Neuron (in vitro differentiated cells): ENCODE measurements at regions not wholly inside any gene's neighbourhood (a gene's known extent, or its start where the extent isn't known, plus 50 kb on each side); places are given as distances from the start of the nearest gene placed in this dataset.

Source experiments
- H2AFZ ChIP-seq: one replicate; pipeline ENCODE4 v1.6.1; 2013; ENCODE audit warnings: low read depth, mild to moderate bottlenecking, inconsistent platforms, low read length, moderate library complexity
- H3K27me3 ChIP-seq: one replicate; pipeline ENCODE4 v1.6.1; 2013; ENCODE audit warnings: low read length; ENCODE audit not compliant: insufficient read depth
- H3K36me3 ChIP-seq: one replicate; pipeline ENCODE4 v1.6.1; 2013; ENCODE audit warnings: low read length; ENCODE audit not compliant: insufficient read depth
- H3K4me1 ChIP-seq: one replicate; pipeline ENCODE4 v1.6.1; 2013; ENCODE audit warnings: low read length; ENCODE audit not compliant: insufficient read depth
- H3K4me3 ChIP-seq: 2 replicates; pipeline ENCODE4 v1.5.1; 2013; ENCODE audit warnings: mild to moderate bottlenecking, low read length, moderate library complexity
- H3K9me3 ChIP-seq: one replicate; pipeline ENCODE4 v1.6.1; 2013; ENCODE audit warnings: low read length

DNA sequence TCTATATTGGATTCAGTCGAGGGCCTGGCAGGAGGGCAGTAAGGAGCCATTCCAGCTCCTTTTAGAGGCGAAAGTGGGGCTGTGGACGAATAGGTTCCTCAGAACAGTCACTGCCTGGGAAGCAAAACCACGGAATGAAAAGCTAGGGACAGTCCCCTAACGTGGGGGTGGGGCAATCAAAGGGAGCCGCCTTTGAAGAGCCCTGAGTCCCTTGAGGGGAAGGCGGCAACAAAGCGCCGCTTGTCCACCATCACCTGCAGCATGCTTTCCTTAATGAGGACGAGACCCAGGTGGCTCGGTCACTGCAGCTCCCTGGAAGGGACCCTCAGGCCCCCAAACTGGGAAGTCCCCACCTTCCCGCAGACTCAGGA, 184.7 kb downstream of the ETS2 start:
- Histone ChIP-seq H3K4me1 (peaks cover 43% of the 10 kb centered on the region), H3K4me3 (no peak overlapping the region), H3K9me3 (no peaks in the 10 kb centered on the region), H3K36me3 (no peaks in the 10 kb centered on the region), H2AFZ (no peak overlapping the region), H3K27me3 (peaks cover 6% of the 10 kb centered on the region)

DNA sequence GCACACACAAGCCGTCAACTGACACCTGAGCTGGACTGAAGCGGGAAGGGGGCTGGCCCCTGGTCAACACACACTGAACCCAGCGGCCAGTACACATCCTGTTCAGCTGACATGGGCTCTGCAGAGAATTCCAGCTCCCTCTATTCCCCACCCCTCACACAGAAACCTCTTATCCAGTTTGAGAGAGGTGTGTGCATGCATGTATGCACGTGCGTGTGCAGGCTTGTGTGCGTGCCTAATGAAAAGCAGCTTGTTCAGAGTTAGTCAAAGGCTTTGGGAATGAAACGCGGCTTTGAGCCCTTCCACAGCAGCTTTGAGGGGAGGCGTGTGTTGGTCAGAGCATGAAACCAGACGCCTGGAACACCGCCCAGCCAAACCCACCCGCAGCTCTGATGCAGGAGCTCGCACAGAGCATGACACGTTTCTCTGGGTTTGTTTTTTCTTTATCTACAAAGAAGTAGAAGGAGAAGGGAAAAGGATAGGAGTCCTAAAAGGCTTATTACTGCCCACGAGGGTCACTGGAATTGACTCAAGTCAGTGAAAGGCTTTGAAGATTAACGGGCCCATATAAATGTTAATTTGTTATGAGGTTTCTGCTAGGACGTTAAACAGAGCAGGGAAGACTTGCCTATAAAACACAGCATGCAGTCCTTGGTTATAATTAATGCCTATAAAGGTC, 184.2 kb downstream of the ETS2 start:
- Histone ChIP-seq H2AFZ (no peak overlapping the region), H3K36me3 (no peaks in the 10 kb centered on the region), H3K9me3 (no peaks in the 10 kb centered on the region), H3K4me1 (peaks cover 43% of the 10 kb centered on the region), H3K27me3 (peaks cover 6% of the 10 kb centered on the region), H3K4me3 (peak overlapping the region; percentile 23)

DNA sequence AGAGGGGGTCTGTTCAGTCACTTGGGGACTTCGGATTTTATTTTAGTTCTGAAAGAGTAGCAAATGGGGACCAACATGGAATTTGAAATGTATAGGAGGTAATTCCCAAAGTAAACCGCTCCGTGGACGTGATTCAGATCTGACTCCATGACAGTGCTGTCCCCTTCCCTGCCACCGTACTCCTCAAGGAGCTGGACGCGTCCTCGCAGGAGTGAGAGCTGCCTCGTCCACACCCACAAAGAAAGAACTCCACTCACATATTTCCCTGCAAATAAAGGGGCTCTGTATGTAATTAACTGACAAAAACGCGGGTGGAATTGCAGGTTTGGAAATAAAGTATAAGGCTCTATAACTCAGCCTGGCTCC, 183.6 kb downstream of the ETS2 start:
- H3K4me1 ChIP-seq = peaks cover 43% of the 10 kb centered on the region
- H3K9me3 ChIP-seq = no peaks in the 10 kb centered on the region
- peaks cover 6% of the 10 kb centered on the region for H3K27me3 ChIP-seq
- no peak overlapping the region for H3K4me3 ChIP-seq
- H3K36me3 ChIP-seq = no peaks in the 10 kb centered on the region
- H2AFZ ChIP-seq = no peak overlapping the region

DNA sequence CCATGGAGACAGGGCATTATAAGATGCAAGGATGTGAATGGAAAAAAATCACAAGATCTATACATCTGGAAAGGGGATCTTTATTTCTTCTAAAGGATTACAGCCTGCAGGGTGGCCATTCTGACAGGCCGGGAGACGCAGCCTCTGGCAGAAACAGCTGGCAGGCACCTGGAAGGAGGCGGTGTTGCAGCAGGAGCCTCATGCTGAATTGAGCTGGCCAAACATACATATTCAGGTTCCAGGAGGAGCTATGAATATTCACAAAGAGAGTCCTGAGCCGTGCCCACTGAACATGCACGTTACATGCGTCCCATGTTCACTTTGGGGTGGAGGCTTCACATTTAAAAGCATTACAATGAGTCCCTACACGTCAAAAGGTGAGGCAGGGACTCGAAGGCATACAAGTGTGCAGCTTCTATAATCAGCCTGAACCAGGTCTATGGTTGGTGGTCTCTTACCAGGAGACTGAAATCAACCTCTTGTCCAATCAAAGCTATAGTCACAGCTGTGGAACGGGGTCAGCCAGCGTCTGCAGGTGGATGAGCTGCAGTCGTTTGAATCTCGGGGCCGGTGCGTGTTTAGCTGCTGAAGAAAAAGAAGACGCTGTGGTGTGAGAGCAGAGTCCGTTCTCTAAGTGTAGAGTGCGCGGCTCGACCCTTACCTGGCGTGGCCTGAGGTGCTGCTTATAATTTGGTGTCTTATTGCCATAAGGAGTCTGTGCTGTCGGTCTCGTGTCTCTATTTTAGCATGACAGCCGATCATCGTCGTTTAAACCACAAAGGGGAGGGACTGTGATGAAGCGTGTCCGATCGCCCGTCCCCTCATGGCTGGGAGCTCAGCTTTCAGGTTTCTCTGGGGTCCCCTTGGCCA, 183.0 kb downstream of the ETS2 start:
- Histone ChIP-seq H3K4me1 (peaks cover 43% of the 10 kb centered on the region), H3K9me3 (no peaks in the 10 kb centered on the region), H3K27me3 (peaks cover 6% of the 10 kb centered on the region), H3K4me3 (no peak overlapping the region), H2AFZ (no peak overlapping the region), H3K36me3 (no peaks in the 10 kb centered on the region)

DNA sequence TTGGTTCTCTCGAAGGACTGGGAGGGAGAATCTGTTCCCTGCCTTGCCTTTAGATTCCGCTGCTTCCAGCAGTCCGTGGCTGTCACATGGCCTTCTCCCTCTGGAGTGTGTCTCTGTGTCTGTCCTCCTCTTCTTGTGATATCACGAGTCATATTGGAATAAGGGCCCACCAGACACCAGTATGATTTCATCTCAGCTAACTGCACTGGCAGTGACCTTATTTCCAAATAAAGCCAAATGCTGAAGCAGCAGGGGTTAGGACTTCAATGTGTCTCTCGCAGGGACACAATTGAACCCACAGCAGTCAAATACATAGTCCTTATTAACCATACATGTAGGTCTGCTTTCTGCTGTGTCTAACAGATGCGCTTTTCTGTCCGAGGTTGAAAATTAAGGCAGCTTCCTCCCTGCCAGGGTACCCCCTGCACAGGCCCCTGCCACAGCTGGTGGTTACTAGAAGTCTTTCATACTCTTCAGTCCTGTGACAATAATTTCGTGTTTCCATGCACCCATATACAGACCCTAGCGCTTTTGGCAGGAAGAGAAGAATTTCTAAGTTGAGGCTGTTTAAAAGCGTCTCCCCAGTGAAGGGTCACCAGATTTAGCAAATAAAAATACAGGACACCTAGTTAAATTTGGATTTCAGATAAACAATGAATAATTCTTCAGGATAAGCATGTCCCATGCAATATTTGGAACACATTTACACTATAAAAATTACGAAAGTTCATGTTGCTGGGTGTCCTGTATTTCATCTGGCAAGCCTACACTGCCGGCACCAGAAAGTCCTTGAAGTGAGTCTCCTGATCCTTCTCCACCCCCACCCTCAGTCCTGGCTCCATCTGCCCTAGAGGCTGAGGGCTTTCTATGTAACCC, 182.1 kb downstream of the ETS2 start:
- peaks cover 6% of the 10 kb centered on the region for H3K27me3 ChIP-seq
- H2AFZ ChIP-seq = peak overlapping the region; percentile 20
- no peak overlapping the region for H3K4me3 ChIP-seq
- H3K4me1 ChIP-seq = peaks cover 41% of the 10 kb centered on the region
- no peaks in the 10 kb centered on the region for H3K36me3 ChIP-seq
- no peaks in the 10 kb centered on the region for H3K9me3 ChIP-seq

DNA sequence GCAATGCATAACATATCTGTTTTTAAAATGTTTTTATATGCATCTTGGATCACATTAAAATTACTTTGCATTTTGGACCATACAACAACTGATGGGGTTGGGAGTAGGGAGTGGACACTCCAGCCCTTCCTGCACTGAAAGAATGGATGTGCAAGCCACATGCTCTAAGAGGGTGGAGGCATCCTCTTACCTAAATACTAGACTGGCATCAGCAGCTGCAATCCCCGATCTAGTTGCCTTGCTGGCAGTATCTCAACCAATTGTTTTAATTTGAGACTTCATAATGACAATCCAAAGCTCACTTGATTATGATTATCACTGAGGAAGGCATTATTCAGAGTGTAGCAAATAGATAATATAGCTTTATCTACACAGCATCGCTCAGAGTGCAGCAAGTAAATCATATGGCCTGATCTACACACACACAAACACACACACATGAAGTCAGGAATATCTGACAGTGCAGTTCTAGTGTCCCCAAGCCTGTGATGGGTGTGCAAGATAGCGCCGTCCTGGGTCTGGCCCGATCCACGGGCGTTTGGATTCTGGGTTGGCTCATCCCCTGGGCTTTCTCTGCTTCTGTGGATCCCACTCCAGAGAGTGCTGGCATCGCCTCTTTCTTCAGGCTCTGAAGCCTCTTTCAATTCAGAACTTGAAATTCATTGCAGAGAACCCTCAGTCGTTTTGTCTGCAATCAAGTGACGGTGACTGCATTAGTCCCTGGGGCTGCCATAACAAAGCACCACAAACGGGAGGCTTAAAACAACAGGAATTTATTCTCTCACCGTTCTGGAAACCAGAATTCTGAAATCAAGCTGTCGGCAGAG, 181.3 kb downstream of the ETS2 start:
- Histone ChIP-seq H3K4me3 (no peak overlapping the region), H3K4me1 (peaks cover 37% of the 10 kb centered on the region), H2AFZ (peak overlapping the region; percentile 20), H3K9me3 (no peaks in the 10 kb centered on the region), H3K27me3 (peaks cover 6% of the 10 kb centered on the region), H3K36me3 (no peaks in the 10 kb centered on the region)

DNA sequence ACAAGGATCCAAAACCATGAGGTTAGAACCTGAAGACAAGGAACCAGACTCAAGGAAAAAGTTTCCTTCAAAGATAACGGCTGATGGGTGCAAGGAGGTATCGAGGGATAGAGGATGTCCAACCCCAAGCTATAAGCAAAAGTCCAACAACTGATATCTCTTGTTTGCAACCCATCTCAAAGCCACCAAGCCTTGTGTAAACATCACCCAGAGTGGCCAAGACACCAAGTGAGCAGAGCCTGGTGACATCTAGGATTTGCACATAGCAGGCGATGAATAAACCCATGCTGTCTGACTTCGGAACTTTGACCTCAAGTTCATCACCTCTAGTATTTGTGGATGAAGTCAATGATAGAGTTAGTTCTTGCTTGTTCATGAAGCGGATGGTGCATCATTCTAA, 180.7 kb downstream of the ETS2 start:
- H3K27me3 ChIP-seq = peaks cover 6% of the 10 kb centered on the region
- no peaks in the 10 kb centered on the region for H3K9me3 ChIP-seq
- no peak overlapping the region for H3K4me3 ChIP-seq
- no peaks in the 10 kb centered on the region for H3K36me3 ChIP-seq
- H2AFZ ChIP-seq = no peak overlapping the region
- H3K4me1 ChIP-seq = peaks cover 40% of the 10 kb centered on the region

DNA sequence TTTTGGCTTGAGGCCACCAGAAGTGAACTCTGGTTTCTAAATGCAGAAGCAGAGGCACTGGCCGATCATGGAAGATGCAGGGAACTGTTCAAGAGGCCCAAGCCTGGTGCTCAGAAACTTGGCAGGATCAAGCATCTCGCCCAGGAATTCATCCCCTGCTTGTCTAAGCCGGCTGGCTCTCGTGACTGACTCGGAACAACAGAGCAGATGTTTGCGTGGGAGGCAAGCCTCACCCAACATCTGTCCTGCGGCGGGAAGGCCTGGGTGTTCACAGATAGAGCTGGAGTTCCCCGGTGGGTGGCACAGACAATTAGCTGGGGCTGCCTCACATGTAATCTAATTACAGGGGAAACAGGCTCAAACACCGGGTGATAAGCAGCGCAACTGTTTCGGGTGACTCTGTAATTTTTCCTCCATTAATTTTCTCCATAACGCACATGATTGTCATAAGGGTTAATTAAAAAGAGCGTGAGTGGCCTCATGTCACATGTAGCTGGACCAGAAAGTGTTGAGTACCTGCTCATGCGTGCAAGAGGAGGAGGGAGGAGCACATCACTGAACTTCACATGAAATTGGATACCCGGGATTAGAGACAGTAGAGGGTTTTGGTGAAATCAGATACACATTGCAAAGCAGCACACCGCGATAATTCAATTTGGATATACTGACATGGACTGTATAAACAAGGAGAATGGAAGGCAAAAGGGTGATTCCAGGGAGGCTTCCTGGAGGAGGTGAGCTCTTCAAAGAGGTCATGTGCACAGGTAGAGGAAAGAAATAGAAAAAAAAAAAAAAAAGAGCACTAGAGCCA, 180.0 kb downstream of the ETS2 start:
- H3K9me3 ChIP-seq = no peaks in the 10 kb centered on the region
- peaks cover 39% of the 10 kb centered on the region for H3K4me1 ChIP-seq
- no peak overlapping the region for H3K4me3 ChIP-seq
- no peak overlapping the region for H2AFZ ChIP-seq
- H3K27me3 ChIP-seq = peaks cover 6% of the 10 kb centered on the region
- H3K36me3 ChIP-seq = no peaks in the 10 kb centered on the region

DNA sequence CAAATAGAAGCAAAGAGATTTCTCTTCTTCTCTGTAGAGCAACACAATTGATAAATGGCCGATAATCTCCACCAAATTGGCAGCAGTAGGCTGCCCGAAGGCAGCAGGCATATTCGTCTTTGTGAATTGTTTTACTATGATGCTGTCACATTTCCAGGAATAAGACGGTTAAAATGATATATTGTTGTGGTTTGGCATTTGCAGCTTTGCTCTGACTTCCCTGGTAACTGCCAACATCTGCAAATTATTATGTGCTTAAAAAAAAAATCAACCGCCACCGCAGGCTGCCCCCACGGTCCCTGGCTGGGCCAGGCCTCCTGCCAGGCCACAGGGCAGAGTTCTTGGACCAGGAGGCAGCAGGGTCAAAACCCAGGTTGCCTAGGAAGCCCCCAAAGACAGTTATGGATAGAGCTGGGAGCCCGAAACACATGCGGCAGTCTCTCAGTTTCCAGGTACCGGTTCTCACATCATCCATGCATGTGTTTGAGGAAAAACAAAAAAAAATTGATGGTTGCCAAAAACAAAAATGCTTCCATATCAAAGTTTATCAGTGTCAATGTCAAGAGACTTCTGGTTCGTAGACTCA, 179.3 kb downstream of the ETS2 start:
- Histone ChIP-seq H3K36me3 (no peaks in the 10 kb centered on the region), H3K27me3 (peaks cover 6% of the 10 kb centered on the region), H2AFZ (no peak overlapping the region), H3K4me1 (peaks cover 32% of the 10 kb centered on the region), H3K9me3 (no peaks in the 10 kb centered on the region), H3K4me3 (no peak overlapping the region)

DNA sequence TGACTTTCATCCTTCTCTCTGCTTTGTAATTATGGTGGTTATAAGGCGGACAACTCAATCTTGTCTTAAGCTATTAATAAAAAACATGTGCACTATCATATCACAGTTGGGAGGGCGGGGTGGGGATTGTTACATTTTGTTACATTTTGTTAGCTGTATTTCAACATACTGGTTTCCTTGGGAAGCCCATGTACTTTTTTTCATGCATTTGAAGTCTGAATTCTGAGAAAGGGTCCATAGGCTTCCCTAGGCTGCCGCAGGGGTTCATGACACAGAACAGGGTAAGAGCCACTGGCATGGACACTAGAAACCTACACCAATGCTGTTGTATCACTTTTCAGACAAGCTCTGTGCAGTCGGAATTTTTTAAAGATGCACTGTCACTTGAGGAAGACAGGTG, 178.8 kb downstream of the ETS2 start:
- Histone ChIP-seq H3K4me3 (no peak overlapping the region), H3K4me1 (peaks cover 27% of the 10 kb centered on the region)

DNA sequence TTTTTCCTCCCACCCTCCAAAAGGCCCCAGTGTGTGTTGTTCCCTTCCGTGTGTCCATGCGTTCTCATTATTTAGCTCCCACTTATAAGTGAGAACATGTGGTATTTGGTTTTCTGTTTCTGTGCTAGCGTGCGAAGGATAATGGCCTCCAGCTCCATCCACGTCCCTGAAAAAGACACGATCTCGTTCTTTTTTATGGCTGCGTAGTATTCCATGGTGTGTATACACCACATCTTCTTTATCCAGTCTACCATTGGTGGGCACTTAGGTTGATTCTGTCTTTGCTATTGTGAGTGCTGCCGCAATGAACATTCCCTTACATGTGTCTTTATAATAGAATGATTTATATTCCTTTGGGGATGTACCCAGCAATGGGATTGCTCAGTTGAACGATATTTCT, 177.8 kb downstream of the ETS2 start:
- Histone ChIP-seq H3K4me3 (no peak overlapping the region), H3K9me3 (no peaks in the 10 kb centered on the region)

More for the DNA sequence above, 178.8 kb downstream of the ETS2 start:
- Histone ChIP-seq H3K9me3 (no peaks in the 10 kb centered on the region), H3K27me3 (peaks cover 6% of the 10 kb centered on the region), H3K36me3 (no peaks in the 10 kb centered on the region), H2AFZ (no peak overlapping the region)

More for the DNA sequence above, 177.8 kb downstream of the ETS2 start:
- Histone ChIP-seq H3K4me1 (peaks cover 21% of the 10 kb centered on the region), H2AFZ (no peak overlapping the region), H3K36me3 (no peaks in the 10 kb centered on the region), H3K27me3 (peaks cover under 1% of the 10 kb centered on the region)
